Fibroblast of lung (primary cell): ENCODE measurements at regions not wholly inside any gene's neighbourhood (a gene's known extent, or its start where the extent isn't known, plus 50 kb on each side); places are given as distances from the start of the nearest gene placed in this dataset.
"Not testable (repeated sequence)": the region's sequence is repeated elsewhere in the genome, so short reads cannot be mapped to it uniquely, and the experiment has no call there.

Experiments
- CTCF ChIP-seq, 2 donors: IDR thresholded peaks in 1 of 2; conservative IDR thresholded peaks in 1 of 2; 1 replicate in 1 of 2; 2 replicates in 1 of 2; pipeline ENCODE4 v1.5.1; 2011 to 2012; ENCODE audit warnings: low read length in 2 of 2, control low read depth in 1 of 2, inconsistent platforms in 1 of 2, low read depth in 1 of 2, mild to moderate bottlenecking in 1 of 2
- EZH2 ChIP-seq: IDR thresholded peaks from 2 replicates; pipeline ENCODE4 v1.5.1; 2012; ENCODE audit warnings: low read length, control low read depth, mild to moderate bottlenecking; ENCODE audit errors: missing control alignments

DNA sequence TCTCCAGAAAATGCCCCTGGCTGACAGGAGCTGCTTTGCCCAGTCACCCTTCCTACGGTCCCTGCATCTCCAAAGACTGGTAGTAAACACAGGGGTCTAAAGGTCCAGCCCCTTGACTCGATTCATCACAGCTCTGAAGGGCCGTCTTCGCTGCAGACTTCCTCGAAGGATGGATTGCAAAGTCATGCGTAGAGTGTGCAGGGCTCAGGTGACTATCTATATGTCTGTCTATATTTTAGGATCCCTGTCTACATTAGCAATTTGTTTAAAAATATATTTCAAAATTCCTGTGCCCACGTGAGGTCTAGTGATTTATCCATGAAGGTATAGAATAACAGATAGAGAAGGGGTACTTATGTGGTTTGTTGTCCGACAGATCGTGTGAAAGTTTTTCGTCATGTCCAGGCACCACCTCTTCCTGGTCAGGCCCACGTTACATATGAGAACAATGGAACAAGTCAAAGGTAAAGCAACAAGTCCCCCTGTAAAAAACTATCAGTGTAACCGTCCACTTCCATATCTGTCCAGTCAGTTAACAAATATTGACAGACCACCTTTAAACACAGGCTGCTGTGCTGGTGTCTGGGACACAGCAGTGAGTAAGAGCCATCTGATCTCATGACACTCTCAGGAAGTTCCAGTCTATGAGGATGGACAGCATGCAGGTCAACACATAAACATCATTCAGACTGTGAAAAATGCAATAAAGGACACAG lies 127.7 kb upstream of the SULF2 start:
- not testable (repeated sequence) for TF ChIP-seq EZH2; CTCF (conservative IDR thresholded peaks at IDR 0.05 in 1 of 2, IDR thresholded peaks at IDR 0.05 in 1 of 2; ENCODE audit: low read depth in 1 of 2, low read length in 2 of 2)
